Peyer's patch (tissue), 4 donors: ENCODE measurements at regions not wholly inside any gene's neighbourhood (a gene's known extent, or its start where the extent isn't known, plus 50 kb on each side); places are given as distances from the start of the nearest gene placed in this dataset.

Experiments used
- CTCF ChIP-seq, 6 experiments: fragments of 450-650 bp in 4 of 6; fragments of 200-600 bp in 2 of 6; sonication (generic) in 1 of 6; IDR thresholded peaks; one replicate each; pipeline ENCODE4 v1.5.1; 2017 to 2019; ENCODE audit warnings: antibody characterized with exemption in 6 of 6, mild to moderate bottlenecking in 3 of 6, moderate library complexity in 1 of 6
- POLR2A ChIP-seq, 2 donors: fragments of 450-650 bp; IDR thresholded peaks; one replicate each; pipeline ENCODE4 v1.5.1; 2017; ENCODE audit warnings: antibody characterized with exemption in 2 of 2, mild to moderate bottlenecking in 2 of 2, moderate library complexity in 2 of 2

DNA sequence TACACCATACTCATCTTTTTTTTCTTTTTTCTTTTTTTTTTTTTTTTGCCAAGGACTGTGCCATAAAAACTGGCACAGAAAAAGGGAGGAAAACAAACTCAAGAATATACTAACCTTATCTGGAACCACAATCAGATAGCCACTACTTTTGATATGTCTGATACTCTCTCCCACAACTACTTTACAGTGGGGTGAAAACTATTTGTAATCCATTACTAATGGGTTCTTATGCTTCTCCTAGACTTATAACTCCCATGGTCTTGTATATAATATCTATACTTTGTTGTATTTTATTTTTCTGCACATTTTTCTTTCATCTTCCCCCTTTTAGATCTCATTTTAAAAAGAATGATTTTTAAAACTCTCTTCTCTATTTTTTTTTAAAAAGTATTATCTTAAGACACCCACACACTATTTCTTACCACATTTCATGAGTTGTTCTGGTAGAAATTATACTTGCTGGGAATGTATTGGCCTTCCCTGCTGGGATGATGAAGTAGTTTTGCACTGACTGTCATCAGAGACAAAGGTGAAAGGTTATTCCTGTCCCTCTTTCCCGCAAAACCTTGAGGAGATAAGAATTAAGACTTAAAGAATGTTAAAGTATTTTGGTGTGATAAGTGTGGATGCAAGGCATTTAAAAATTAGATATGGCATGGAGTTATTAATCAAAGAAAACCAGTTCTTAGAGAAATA is 146.7 kb upstream of the KLF12 start:
- TF ChIP-seq CTCF (IDR thresholded peaks at IDR 0.05) (no peak), POLR2A (IDR thresholded peaks at IDR 0.05) (no peak)
